Skin epidermis (tissue), 12 donors: ENCODE measurements at regions not wholly inside any gene's neighbourhood (a gene's known extent, or its start where the extent isn't known, plus 50 kb on each side); places are given as distances from the start of the nearest gene placed in this dataset.
A peak's percentile ranks its signal among the peaks of the same experiment; 100 is the strongest.

ENCODE experiments used
- H3K27ac ChIP-seq, 21 experiments: fragments of 200-600 bp; sonication (generic) in 11 of 21; one replicate each; pipeline ENCODE4 v1.5.0; 2020; ENCODE audit warnings: mild to moderate bottlenecking in 3 of 21, inconsistent platforms in 2 of 21, moderate library complexity in 2 of 21
- H3K4me3 ChIP-seq, 7 experiments: fragments of 200-600 bp; sonication (generic) in 2 of 7; one replicate each; pipeline ENCODE4 v1.5.0; 2020; ENCODE audit warnings: inconsistent platforms in 2 of 7, mild to moderate bottlenecking in 2 of 7, moderate library complexity in 1 of 7

- H3K4me3 ChIP-seq, result no peak overlapping the region
- H3K27ac ChIP-seq, result no peak overlapping the region
Measured at GRCh38 chr1:220368352-220369265, 96.4 kb upstream of the RAB3GAP2 start.

- H3K27ac ChIP-seq, result no peak overlapping the region
- H3K4me3 ChIP-seq, result no peak overlapping the region
Measured at GRCh38 chr1:220367833-220368232, 95.6 kb upstream of the RAB3GAP2 start.

GRCh38 chr1:220366269-220366668 lies 94.0 kb upstream of the RAB3GAP2 start:
- Histone ChIP-seq H3K27ac (no peak overlapping the region), H3K4me3 (no peak overlapping the region)

GRCh38 chr1:220363196-220363837 lies 91.1 kb upstream of the RAB3GAP2 start:
- Histone ChIP-seq H3K27ac (no peak overlapping the region), H3K4me3 (no peak overlapping the region)

- Histone ChIP-seq H3K27ac (no peak overlapping the region), H3K4me3 (no peak overlapping the region)
Measured at GRCh38 chr1:220356981-220357850, 85.0 kb upstream of the RAB3GAP2 start.

GRCh38 chr1:220353229-220354012 lies 81.2 kb upstream of the RAB3GAP2 start:
- H3K27ac ChIP-seq, result no peak overlapping the region
- H3K4me3 ChIP-seq, result no peak overlapping the region

- Histone ChIP-seq H3K4me3 (no peak overlapping the region), H3K27ac (no peak overlapping the region)
Measured at GRCh38 chr1:220348211-220348610, 76.0 kb upstream of the RAB3GAP2 start.

- H3K27ac ChIP-seq, result no peak overlapping the region
Measured at GRCh38 chr1:220347654-220348175, 75.5 kb upstream of the RAB3GAP2 start.

GRCh38 chr1:220344745-220345144 lies 72.5 kb upstream of the RAB3GAP2 start:
- Histone ChIP-seq H3K4me3 (no peak overlapping the region), H3K27ac (no peak overlapping the region)

More at GRCh38 chr1:220347654-220348175, 75.5 kb upstream of the RAB3GAP2 start:
- no peak overlapping the region for H3K4me3 ChIP-seq

GRCh38 chr1:220342853-220343252 lies 70.6 kb upstream of the RAB3GAP2 start:
- H3K4me3 ChIP-seq, result no peak overlapping the region

GRCh38 chr1:220341126-220341525 lies 68.9 kb upstream of the RAB3GAP2 start:
- H3K27ac ChIP-seq, result no peak overlapping the region
- H3K4me3 ChIP-seq, result no peak overlapping the region

More at GRCh38 chr1:220342853-220343252, 70.6 kb upstream of the RAB3GAP2 start:
- H3K27ac ChIP-seq, result no peak overlapping the region

- Histone ChIP-seq H3K4me3 (no peak overlapping the region), H3K27ac (no peak overlapping the region)
Measured at GRCh38 chr1:220339581-220339980, 67.3 kb upstream of the RAB3GAP2 start.

GRCh38 chr1:220338759-220339158 lies 66.5 kb upstream of the RAB3GAP2 start:
- Histone ChIP-seq H3K4me3 (no peak overlapping the region), H3K27ac (peak overlapping the region in 1 of 21 experiments; percentile 71)

GRCh38 chr1:220336391-220337031 lies 64.3 kb upstream of the RAB3GAP2 start:
- Histone ChIP-seq H3K4me3 (no peak overlapping the region), H3K27ac (peak overlapping the region in 2 of 21 experiments; percentile 67 to 74)

- H3K27ac ChIP-seq, result peak overlapping the region in 1 of 21 experiments; percentile 74
- no peak overlapping the region for H3K4me3 ChIP-seq
Measured at GRCh38 chr1:220335668-220336067, 63.4 kb upstream of the RAB3GAP2 start.

GRCh38 chr1:220331318-220331717 lies 59.1 kb upstream of the RAB3GAP2 start:
- H3K27ac ChIP-seq, result no peak overlapping the region

GRCh38 chr1:220330265-220330664 lies 58.0 kb upstream of the RAB3GAP2 start:
- Histone ChIP-seq H3K4me3 (no peak overlapping the region), H3K27ac (no peak overlapping the region)

More at GRCh38 chr1:220331318-220331717, 59.1 kb upstream of the RAB3GAP2 start:
- H3K4me3 ChIP-seq, result no peak overlapping the region

- H3K27ac ChIP-seq, result no peak overlapping the region
- no peak overlapping the region for H3K4me3 ChIP-seq
Measured at GRCh38 chr1:220327106-220327505, 54.9 kb upstream of the RAB3GAP2 start.
